ENCODE measurements at regions not wholly inside any gene's neighbourhood (a gene's known extent, or its start where the extent isn't known, plus 50 kb on each side); places are given as distances from the start of the nearest gene placed in this dataset.

GRCh38 chr1:217281332-217281731 is 349.6 kb downstream of the GPATCH2 start:
- Histone ChIP-seq H4K20me1 (ENCODE audit: control insufficient read depth, insufficient read depth) (no peaks in the 10 kb centered on the region), H3K9ac (ENCODE audit: control insufficient read depth, insufficient read depth, low read length) (no peak overlapping the region), H3K4me3 (no peak overlapping the region), H3K79me2 (ENCODE audit: control insufficient read depth, insufficient read depth, low read length) (no peaks in the 10 kb centered on the region), H3K27me3 (replicated peaks in 1 of 2; ENCODE audit: control insufficient read depth in 2 of 2, insufficient read depth in 2 of 2, low read length in 1 of 2) (no peaks in the 10 kb centered on the region), H2AFZ (ENCODE audit: control insufficient read depth, low read depth, low read length) (no peak overlapping the region), H3K36me3 (ENCODE audit: control insufficient read depth in 2 of 2, insufficient read depth in 2 of 2, low read length in 1 of 2) (no peaks in the 10 kb centered on the region), H3K27ac (ENCODE audit: control insufficient read depth, insufficient read depth) (no peak overlapping the region), H3K4me2 (ENCODE audit: control insufficient read depth, insufficient read depth) (no peak overlapping the region), H3K4me1 (ENCODE audit: control insufficient read depth, insufficient read depth, low read length) (no peaks in the 10 kb centered on the region), H3K9me3 (replicated peaks; ENCODE audit: control insufficient read depth, insufficient read depth, low read length) (no peaks in the 10 kb centered on the region)
- no peak for ATAC-seq
- ChIA-PET POLR2A (no interaction called here), CTCF (no interaction called here), RAD21 (ENCODE audit: unreplicated experiment) (no interaction called here), SMC1A (ENCODE audit: uncharacterized antibody, unreplicated experiment) (no interaction called here)
- TF ChIP-seq FOXK2 (IDR thresholded peaks at IDR 0.05), result no peak
- no peak for TF ChIP-seq ZNF384 (IDR thresholded peaks at IDR 0.05; ENCODE audit: borderline replicate concordance, low read depth, low read length)
- no peak for TF ChIP-seq MTA2 (IDR thresholded peaks at IDR 0.05; ENCODE audit: low read depth)
- no peak for TF ChIP-seq ATF7 (IDR thresholded peaks at IDR 0.05; ENCODE audit: low read depth)
- no peak for TF ChIP-seq RB1 (IDR thresholded peaks at IDR 0.05; ENCODE audit: borderline replicate concordance)
- no peak for TF ChIP-seq POU2F2 (IDR thresholded peaks at IDR 0.05; ENCODE audit: borderline replicate concordance, low read depth, low read length)
- TF ChIP-seq RAD51 (IDR thresholded peaks at IDR 0.05), result no peak
- no peak for TF ChIP-seq NFIC (IDR thresholded peaks at IDR 0.05; ENCODE audit: low read depth, low read length)
- FAIRE-seq, result no peak
- no TSS peak for BruUV-seq (replicated peaks)
- in situ Hi-C loops (cut with MboI) (no loop called here), intact Hi-C loops (cut with micrococcal nuclease; ENCODE audit: unreplicated experiment) (no loop called here)
- 0% methylated on average over 1 of the region's 1 CpG for WGBS (ENCODE audit: insufficient coverage, insufficient replicate concordance, low lambda C conversion rate, missing lambda C conversion rate)
- DNase-seq (ENCODE audit: low read depth, low spot score), result no peak

DNA sequence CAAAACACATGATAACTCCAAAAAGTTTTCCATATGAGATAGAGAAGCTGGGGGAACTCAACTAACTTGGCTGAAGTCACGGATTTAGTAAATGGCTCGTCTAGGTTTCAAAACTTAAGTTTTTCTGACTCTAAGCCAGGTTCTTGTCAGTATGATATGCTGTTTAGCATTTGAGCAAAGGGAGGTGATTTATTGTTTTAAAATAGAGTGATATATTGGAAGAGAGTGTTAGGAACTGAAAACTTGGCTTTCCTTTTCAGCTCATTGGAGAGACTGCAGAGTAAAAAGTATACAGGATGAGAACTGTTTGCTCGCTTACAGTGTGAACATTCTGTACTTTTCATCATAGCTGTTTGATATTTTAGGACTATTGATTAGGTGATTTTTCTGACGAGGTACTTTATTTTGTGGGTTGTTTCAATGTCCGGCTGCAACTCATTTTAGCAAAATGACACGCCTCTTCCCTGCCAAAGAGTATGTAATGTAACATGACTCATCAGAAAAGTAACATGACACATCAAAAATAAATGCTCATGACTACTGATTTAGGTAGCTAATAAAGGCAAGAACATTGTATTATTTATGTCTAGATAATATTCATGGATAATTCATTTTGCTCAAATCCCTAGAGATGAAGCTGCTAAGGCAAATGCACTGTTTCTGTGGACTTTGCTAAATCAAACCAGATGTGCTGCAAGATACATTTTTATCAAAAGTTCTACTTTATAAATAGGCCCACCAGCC is 355.1 kb downstream of the GPATCH2 start:
- BruUV-seq (replicated peaks), result no TSS peak
- H3K4me3 ChIP-seq, result no peak overlapping the region
- H3K36me3 ChIP-seq (ENCODE audit: control insufficient read depth in 2 of 2, insufficient read depth in 2 of 2, low read length in 1 of 2), result no peaks in the 10 kb centered on the region
- intact Hi-C loops (cut with micrococcal nuclease; ENCODE audit: unreplicated experiment), result no loop called here
- ATAC-seq (peak; percentile 47; the same call in 2 of the 3 replicates), DNase-seq (ENCODE audit: low read depth, low spot score) (no peak), FAIRE-seq (no peak)
- ChIA-PET RAD21 (ENCODE audit: unreplicated experiment) (no interaction called here), SMC1A (ENCODE audit: uncharacterized antibody, unreplicated experiment) (interaction anchor here (1.0 kb wide), 1 partner anchor 385 kb away, joined by 3 read pairs; no protein-coding TSS in a partner anchor), POLR2A (no interaction called here), CTCF (no interaction called here)
- no peaks in the 10 kb centered on the region for H3K27me3 ChIP-seq (replicated peaks in 1 of 2; ENCODE audit: control insufficient read depth in 2 of 2, insufficient read depth in 2 of 2, low read length in 1 of 2)
- WGBS (ENCODE audit: insufficient coverage, insufficient replicate concordance, low lambda C conversion rate, missing lambda C conversion rate), result 12% methylated on average over 6 of the region's 6 CpGs
- no peaks in the 10 kb centered on the region for H3K9me3 ChIP-seq (replicated peaks; ENCODE audit: control insufficient read depth, insufficient read depth, low read length)
- no peaks in the 10 kb centered on the region for H3K4me1 ChIP-seq (ENCODE audit: control insufficient read depth, insufficient read depth, low read length)
- no peak overlapping the region for H3K27ac ChIP-seq (ENCODE audit: control insufficient read depth, insufficient read depth)
- H2AFZ ChIP-seq (ENCODE audit: control insufficient read depth, low read depth, low read length), result no peak overlapping the region
- TF ChIP-seq BACH1 (IDR thresholded peaks at IDR 0.05; ENCODE audit: borderline replicate concordance), result peak; percentile 86; the same call in 1 of the 2 replicates
- TF ChIP-seq, protein P1, sequence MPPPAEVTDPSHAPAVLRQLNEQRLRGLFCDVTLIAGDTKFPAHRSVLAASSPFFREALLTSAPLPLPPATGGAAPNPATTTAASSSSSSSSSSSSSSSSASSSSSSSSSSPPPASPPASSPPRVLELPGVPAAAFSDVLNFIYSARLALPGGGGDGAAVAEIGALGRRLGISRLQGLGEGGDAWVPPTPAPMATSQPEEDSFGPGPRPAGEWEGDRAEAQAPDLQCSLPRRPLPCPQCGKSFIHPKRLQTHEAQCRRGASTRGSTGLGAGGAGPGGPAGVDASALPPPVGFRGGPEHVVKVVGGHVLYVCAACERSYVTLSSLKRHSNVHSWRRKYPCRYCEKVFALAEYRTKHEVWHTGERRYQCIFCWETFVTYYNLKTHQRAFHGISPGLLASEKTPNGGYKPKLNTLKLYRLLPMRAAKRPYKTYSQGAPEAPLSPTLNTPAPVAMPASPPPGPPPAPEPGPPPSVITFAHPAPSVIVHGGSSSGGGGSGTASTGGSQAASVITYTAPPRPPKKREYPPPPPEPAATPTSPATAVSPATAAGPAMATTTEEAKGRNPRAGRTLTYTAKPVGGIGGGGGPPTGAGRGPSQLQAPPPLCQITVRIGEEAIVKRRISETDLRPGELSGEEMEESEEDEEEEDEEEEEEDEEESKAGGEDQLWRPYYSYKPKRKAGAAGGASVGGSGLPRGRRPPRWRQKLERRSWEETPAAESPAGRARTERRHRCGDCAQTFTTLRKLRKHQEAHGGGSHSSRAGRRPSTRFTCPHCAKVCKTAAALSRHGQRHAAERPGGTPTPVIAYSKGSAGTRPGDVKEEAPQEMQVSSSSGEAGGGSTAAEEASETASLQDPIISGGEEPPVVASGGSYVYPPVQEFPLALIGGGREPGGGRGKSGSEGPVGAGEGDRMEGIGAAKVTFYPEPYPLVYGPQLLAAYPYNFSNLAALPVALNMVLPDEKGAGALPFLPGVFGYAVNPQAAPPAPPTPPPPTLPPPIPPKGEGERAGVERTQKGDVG (CRISPR knock-in tag; IDR thresholded peaks at IDR 0.05), result no peak
- TF ChIP-seq CREM (IDR thresholded peaks at IDR 0.05; ENCODE audit: low read depth), result 0 out of 2 replicates have a peak, but pooled peaks have one; percentile 14
- TF ChIP-seq JUNB (IDR thresholded peaks at IDR 0.05), result peak; percentile 29; the same call in 1 of the 2 replicates
- 0 out of 2 replicates have a peak, but pooled peaks have one; percentile 21 for TF ChIP-seq RUNX3 (IDR thresholded peaks at IDR 0.05; ENCODE audit: low read length)
- H4K20me1 ChIP-seq (ENCODE audit: control insufficient read depth, insufficient read depth), result no peaks in the 10 kb centered on the region
- 0 out of 2 replicates have a peak overlapping the region, but pooled peaks have one; percentile 17 for H3K4me2 ChIP-seq (ENCODE audit: control insufficient read depth, insufficient read depth)
- in situ Hi-C loops (cut with MboI), result no loop called here
- H3K9ac ChIP-seq (ENCODE audit: control insufficient read depth, insufficient read depth, low read length), result no peak overlapping the region
- no peaks in the 10 kb centered on the region for H3K79me2 ChIP-seq (ENCODE audit: control insufficient read depth, insufficient read depth, low read length)

All from GM12878 (cell line).